GM12878 (cell line): ENCODE measurements at regions not wholly inside any gene's neighbourhood (a gene's known extent, or its start where the extent isn't known, plus 50 kb on each side); places are given as distances from the start of the nearest gene placed in this dataset.

Source experiments
- ATAC-seq: fragments of 200-7000 bp; cut with Tn5 transposase; 3 replicates; pipeline ENCODE4 v1.9.1; 2020; ENCODE audit warnings: mild to moderate bottlenecking, moderate library complexity
- BruUV-seq: library from RNA; stranded (reverse); fragments of 400-500 nt; replicated peaks from 2 replicates; lab custom pipeline; 2021; lab: Mats Ljungman, UMichigan
- CTCF ChIA-PET: fragments of 300-600 bp; sonication (Branson Sonifier 250); formaldehyde crosslinking; extraction: SDS; loops from one replicate; lab custom pipeline; 2021; ENCODE audit warnings: inconsistent platforms; lab: Yijun Ruan, JAX
- POLR2A ChIA-PET: fragments of 350-600 bp; formaldehyde crosslinking; extraction: SDS; loops from one replicate; lab custom pipeline; 2021; ENCODE audit warnings: inconsistent platforms; lab: Charles Lee
- RAD21 ChIA-PET: fragments of 300-600 bp; sonication (Branson Sonifier 250); formaldehyde crosslinking; loops from one replicate; lab custom pipeline; 2023; ENCODE audit warnings: antibody characterized with exemption; ENCODE audit not compliant: unreplicated experiment; lab: Charles Lee
- SMC1A ChIA-PET: fragments of 300-600 bp; sonication (Branson Sonifier 250); formaldehyde crosslinking; loops from one replicate; lab custom pipeline; 2023; ENCODE audit not compliant: unreplicated experiment, uncharacterized antibody; lab: Charles Lee
- DNase-seq: peaks from one replicate; pipeline ENCODE4 v3.0.0-alpha.2; 2011; ENCODE audit warnings: low read depth, low spot score
- FAIRE-seq: peaks from 3 replicates; lab custom pipeline; 2011; peaks lifted over from hg19 to GRCh38; lab: Jason Lieb, UNC
- H2AFZ ChIP-seq: 2 replicates; pipeline ENCODE4 v1.6.0; 2011; ENCODE audit warnings: low read depth, low read length, control low read depth; ENCODE audit not compliant: control insufficient read depth
- H3K27ac ChIP-seq: 2 replicates; pipeline ENCODE4 v1.5.1; 2011; ENCODE audit warnings: control low read depth; ENCODE audit not compliant: control insufficient read depth, insufficient read depth
- H3K27me3 ChIP-seq, 2 experiments: replicated peaks in 1 of 2; 2 replicates each; pipeline versions ENCODE4 v1.6.0 to v1.6.1; 2011; ENCODE audit warnings: low read length in 1 of 2; ENCODE audit not compliant: control insufficient read depth in 2 of 2, insufficient read depth in 2 of 2
- H3K36me3 ChIP-seq, 2 experiments: 2 replicates each; pipeline ENCODE4 v1.5.1; 2011; ENCODE audit warnings: low read length in 1 of 2; ENCODE audit not compliant: control insufficient read depth in 2 of 2, insufficient read depth in 2 of 2
- H3K4me1 ChIP-seq: 2 replicates; pipeline ENCODE4 v1.6.1; 2011; ENCODE audit warnings: mild to moderate bottlenecking, low read length, moderate library complexity, mixed read lengths; ENCODE audit not compliant: control insufficient read depth, insufficient read depth
- H3K4me2 ChIP-seq: 2 replicates; pipeline ENCODE4 v1.6.0; 2011; ENCODE audit warnings: control low read depth; ENCODE audit not compliant: control insufficient read depth, insufficient read depth
- H3K4me3 ChIP-seq: fragments of 200-600 bp; sonication (generic); 2 replicates; pipeline ENCODE4 v1.5.1; 2016
- H3K79me2 ChIP-seq: 2 replicates; pipeline ENCODE4 v1.6.0; 2011; ENCODE audit warnings: low read length; ENCODE audit not compliant: control insufficient read depth, insufficient read depth
- H3K9ac ChIP-seq: 2 replicates; pipeline ENCODE4 v1.8.0; 2011; ENCODE audit warnings: low read length, control low read depth, mixed read lengths; ENCODE audit not compliant: control insufficient read depth, insufficient read depth
- H3K9me3 ChIP-seq: replicated peaks from 3 replicates; pipeline ENCODE4 v1.5.1; 2011; ENCODE audit warnings: mild to moderate bottlenecking, low read length; ENCODE audit not compliant: control insufficient read depth, insufficient read depth
- H4K20me1 ChIP-seq: 2 replicates; pipeline ENCODE4 v1.6.0; 2011; ENCODE audit not compliant: control insufficient read depth, insufficient read depth
- ATF3 ChIP-seq: IDR thresholded peaks from 2 replicates; pipeline ENCODE4 v1.6.1; 2011; ENCODE audit warnings: low read depth, mild to moderate bottlenecking, low read length, moderate library complexity, borderline replicate concordance; ENCODE audit errors: extremely low read depth
- BCL11A ChIP-seq: IDR thresholded peaks from 2 replicates; pipeline ENCODE4 v1.6.1; 2011; ENCODE audit warnings: low read depth, low read length
- CBX3 ChIP-seq: fragments of 200-600 bp; sonication (generic); IDR thresholded peaks from 2 replicates; pipeline ENCODE4 v1.6.1; 2016; ENCODE audit warnings: low read depth, borderline replicate concordance
- CBX5 ChIP-seq: sonication (generic); IDR thresholded peaks from 2 replicates; pipeline ENCODE4 v1.6.1; 2016; ENCODE audit warnings: low read depth, moderate library complexity, mild to moderate bottlenecking, inconsistent platforms
- CREM ChIP-seq: IDR thresholded peaks from 2 replicates; pipeline ENCODE4 v1.6.1; 2014; ENCODE audit warnings: antibody characterized with exemption, low read depth
- CUX1 ChIP-seq: IDR thresholded peaks from 2 replicates; pipeline ENCODE4 v1.6.1; 2012; ENCODE audit warnings: improper control_type of control experiment, low read depth, low read length; ENCODE audit not compliant: insufficient replicate concordance
- JUNB ChIP-seq: IDR thresholded peaks from 2 replicates; pipeline ENCODE4 v1.6.1; 2016; ENCODE audit warnings: antibody characterized with exemption, mild to moderate bottlenecking
- MEF2B ChIP-seq: fragments of 450-650 bp; IDR thresholded peaks from 2 replicates; pipeline ENCODE4 v1.6.1; 2018; ENCODE audit warnings: mild to moderate bottlenecking, moderate library complexity; ENCODE audit not compliant: partially characterized antibody, poor library complexity, severe bottlenecking
- MXI1 ChIP-seq: fragments of 150-350 bp; IDR thresholded peaks from 2 replicates; pipeline ENCODE4 v1.6.1; 2011; ENCODE audit warnings: low read depth, mild to moderate bottlenecking, inconsistent platforms, low read length, improper control_type of control experiment
- NR2F1 ChIP-seq: fragments of 450-650 bp; conservative IDR thresholded peaks from 2 replicates; pipeline ENCODE4 v1.6.1; 2017; ENCODE audit warnings: mild to moderate bottlenecking
- POLR2A ChIP-seq: IDR thresholded peaks from 2 replicates; pipeline ENCODE4 v1.6.1; 2011; ENCODE audit warnings: low read depth, mild to moderate bottlenecking, low read length
- SMAD1 ChIP-seq: fragments of 450-650 bp; IDR thresholded peaks from 2 replicates; pipeline ENCODE4 v1.6.1; 2018; ENCODE audit warnings: mild to moderate bottlenecking, low read depth; ENCODE audit not compliant: partially characterized antibody
- SMAD5 ChIP-seq: IDR thresholded peaks from 2 replicates; pipeline ENCODE4 v1.6.1; 2016; ENCODE audit warnings: antibody characterized with exemption, low read depth
- SP1 ChIP-seq: IDR thresholded peaks from one replicate; pipeline ENCODE4 v1.6.1; 2011; ENCODE audit warnings: low read depth, low read length
- ZNF687 ChIP-seq: fragments of 450-650 bp; IDR thresholded peaks from 2 replicates; pipeline ENCODE4 v1.6.1; 2017; ENCODE audit warnings: mild to moderate bottlenecking, moderate library complexity
- WGBS: methylation state at CpG from one replicate; pipeline ENCODE4 v1.1.6; 2016; ENCODE audit warnings: low lambda C conversion rate; ENCODE audit not compliant: insufficient replicate concordance, insufficient coverage; ENCODE audit errors: missing lambda C conversion rate; 5-methylcytosine and 5-hydroxymethylcytosine counted together
- in situ Hi-C: fragments of 300-500 bp; cut with MboI; formaldehyde crosslinking; loops from 9 replicates; pipeline ENCODE4 v1.14.3; 2018; ENCODE audit warnings: mixed read lengths
- intact Hi-C: fragments of 100-400 bp; cut with micrococcal nuclease; formaldehyde crosslinking; loops from one replicate; pipeline ENCODE4 v1.14.2; 2022; ENCODE audit not compliant: unreplicated experiment

- Histone ChIP-seq H3K4me3 (no peak overlapping the region), H3K9ac (no peak overlapping the region), H3K4me1 (no peaks in the 10 kb centered on the region), H3K27me3 (no peaks in the 10 kb centered on the region; a peak in 1 of 4 replicates), H4K20me1 (no peaks in the 10 kb centered on the region), H3K79me2 (no peaks in the 10 kb centered on the region), H2AFZ (no peak overlapping the region), H3K4me2 (no peak overlapping the region), H3K9me3 (no peaks in the 10 kb centered on the region), H3K36me3 (no peaks in the 10 kb centered on the region), H3K27ac (no peak overlapping the region)
- ChIA-PET POLR2A (no interaction called here), CTCF (no interaction called here), SMC1A (interaction anchor here (0.9 to 1.5 kb wide), 3 partner anchors 22 to 825 kb away, joined by 3 to 4 read pairs (median 3); no protein-coding TSS in a partner anchor), RAD21 (no interaction called here)
- no peak for ATAC-seq
- BruUV-seq: no TSS peak
- no peak for DNase-seq
- WGBS: 41% methylated on average over 5 of the region's 5 CpGs
- intact Hi-C loops: no loop called here
- in situ Hi-C loops: no loop called here
- no peak for FAIRE-seq
- TF ChIP-seq ZNF687 (no peak), CBX3 (no peak), SMAD5 (no peak), SP1 (no peak), ATF3 (no peak), POLR2A (no peak), CREM (no peak), MXI1 (no peak), MEF2B (no peak), CUX1 (no peak), NR2F1 (no peak), JUNB (no peak), SMAD1 (no peak), CBX5 (no peak), BCL11A (no peak)
Observed at GRCh38 chr4:141810038-141810711, 173.8 kb downstream of the IL15 start.
